Uterus (tissue), 2 donors: ENCODE measurements at regions not wholly inside any gene's neighbourhood (a gene's known extent, or its start where the extent isn't known, plus 50 kb on each side); places are given as distances from the start of the nearest gene placed in this dataset.

Experiments
- CTCF ChIP-seq, 4 experiments: fragments of 200-600 bp in 2 of 4; fragments of 450-650 bp in 2 of 4; sonication (generic) in 2 of 4; IDR thresholded peaks; one replicate each; pipeline ENCODE4 v1.5.1; 2016 to 2019; ENCODE audit warnings: antibody characterized with exemption in 4 of 4, mild to moderate bottlenecking in 2 of 4, moderate library complexity in 1 of 4
- POLR2A ChIP-seq, 2 donors: fragments of 450-650 bp; IDR thresholded peaks; one replicate each; pipeline ENCODE4 v1.6.1; 2016; ENCODE audit warnings: antibody characterized with exemption in 2 of 2, mild to moderate bottlenecking in 1 of 2, moderate library complexity in 1 of 2

- no peak for TF ChIP-seq CTCF (IDR thresholded peaks at IDR 0.05)
- TF ChIP-seq POLR2A (IDR thresholded peaks at IDR 0.05): no peak
Measured at GRCh38 chr11:97487387-97487786, 1097.6 kb downstream of the JRKL start.
